NCI-H526 treated with DMSO at 0.1 percent for 48 hours (cell line): ENCODE measurements at regions not wholly inside any gene's neighbourhood (a gene's known extent, or its start where the extent isn't known, plus 50 kb on each side); places are given as distances from the start of the nearest gene placed in this dataset.

Experiments
- DNase-seq: peaks from one replicate; lab custom pipeline; 2025; lab: John Stamatoyannopoulos, UW

DNA sequence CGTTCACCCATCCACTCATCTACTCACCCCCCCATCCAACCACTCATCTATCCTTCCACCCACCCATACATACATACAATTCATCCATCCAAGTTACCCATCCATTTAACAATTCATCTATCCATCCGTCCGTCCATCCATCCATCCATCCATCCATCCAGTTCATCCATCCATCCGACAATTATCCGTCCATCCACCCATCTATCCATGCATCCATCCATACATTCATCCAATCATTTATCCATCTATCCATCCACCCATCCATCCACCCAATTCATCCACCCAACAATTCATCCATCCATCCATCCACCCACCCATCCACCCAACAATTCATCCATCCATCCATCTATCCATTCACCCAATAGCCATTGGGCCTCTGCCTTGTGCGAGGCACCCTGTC, 173.2 kb upstream of the MVB12B start:
- no peak for DNase-seq

DNA sequence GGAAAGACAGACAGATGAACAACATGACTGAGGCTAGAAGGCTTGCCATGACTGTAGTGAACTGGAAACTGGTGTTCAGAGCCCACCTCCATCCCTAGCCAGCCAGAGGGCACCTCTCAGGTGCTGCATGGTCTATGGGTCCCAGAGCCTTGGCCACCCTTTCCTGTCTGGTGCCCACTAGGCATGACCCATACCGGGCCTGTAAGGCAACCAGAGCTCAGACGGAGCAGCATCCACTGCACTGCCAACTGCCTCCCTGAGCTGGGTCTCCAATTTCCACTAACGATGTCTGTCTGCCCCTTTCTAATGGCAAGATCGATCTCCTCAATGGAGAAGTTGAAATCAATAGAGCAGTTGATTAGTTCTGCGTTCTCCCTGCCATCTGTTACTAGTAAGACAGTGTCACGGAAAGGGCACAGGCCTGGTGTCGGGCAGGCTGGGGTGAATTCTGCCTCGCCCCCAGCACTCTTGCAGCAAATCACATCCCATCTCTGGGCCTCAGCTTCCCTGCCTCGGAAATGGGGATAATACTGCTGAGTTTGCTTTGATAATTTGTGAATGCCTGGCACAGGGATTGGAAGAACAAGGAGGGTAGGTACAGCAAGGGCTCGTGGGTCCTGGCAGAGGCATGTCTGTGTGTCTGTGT, 172.3 kb upstream of the MVB12B start:
- DNase-seq = no peak

DNA sequence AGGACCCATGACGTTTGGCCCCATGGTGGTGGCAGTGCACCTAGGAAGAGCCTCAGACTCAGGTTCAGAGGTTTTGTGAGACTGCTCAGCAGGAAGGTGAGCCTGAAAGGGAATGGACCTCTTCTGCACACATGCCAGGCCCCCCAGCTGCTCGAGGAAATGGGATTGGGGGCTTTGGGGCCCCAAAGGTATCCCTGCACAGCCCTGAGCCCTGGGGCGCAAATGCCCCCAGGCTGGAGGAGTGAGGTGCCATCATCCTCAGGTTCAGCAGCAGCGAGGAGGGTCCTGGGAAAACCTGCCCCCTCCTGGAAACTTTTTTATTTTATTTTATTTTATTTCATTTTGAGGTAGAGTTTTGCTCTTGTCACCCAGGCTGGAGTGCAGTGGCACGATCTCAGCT, 171.8 kb upstream of the MVB12B start:
- DNase-seq = no peak

DNA sequence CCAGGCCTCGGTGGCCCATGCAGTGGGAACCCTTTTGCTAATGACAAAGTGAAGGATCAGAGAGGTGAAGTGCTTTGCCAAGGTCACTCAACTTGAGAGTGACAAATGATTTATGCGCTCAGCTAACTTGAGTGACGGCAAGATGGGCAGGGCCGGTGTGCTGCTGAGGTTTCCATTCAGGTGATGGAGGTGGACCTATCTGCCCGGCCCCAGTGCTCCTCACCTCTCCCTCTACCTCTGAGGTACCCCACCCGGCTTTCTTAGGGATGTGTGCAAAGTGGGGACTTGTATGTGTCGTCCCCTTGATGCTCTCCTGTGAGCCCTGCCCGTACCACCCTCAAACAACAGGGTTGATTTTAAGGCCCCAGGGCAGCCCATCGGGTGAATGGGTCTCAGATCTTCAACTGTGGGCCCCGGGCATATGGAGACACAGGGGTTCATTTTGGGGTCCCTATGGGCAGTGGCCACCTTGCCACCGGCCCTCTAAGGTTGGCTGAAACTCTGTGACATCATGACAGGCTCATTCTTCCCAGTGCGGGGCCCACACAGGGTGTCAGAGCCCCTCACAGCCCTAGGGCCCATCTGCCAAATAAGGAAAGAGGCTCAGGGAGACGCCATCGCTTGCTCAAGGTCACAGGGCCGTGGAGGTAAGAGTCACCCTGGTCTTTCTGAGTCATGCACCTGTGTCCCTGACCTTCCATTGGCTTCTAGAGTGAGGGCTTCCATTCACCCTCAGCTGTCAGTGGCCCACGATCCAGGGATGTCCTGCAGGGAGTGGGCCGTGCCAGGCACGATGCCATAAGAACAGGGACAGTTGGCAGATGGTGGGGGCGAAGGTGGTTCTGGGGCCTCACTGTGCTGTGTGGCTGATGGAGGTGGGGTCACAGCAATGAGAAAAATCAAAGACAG, 170.6 kb upstream of the MVB12B start:
- DNase-seq = no peak

DNA sequence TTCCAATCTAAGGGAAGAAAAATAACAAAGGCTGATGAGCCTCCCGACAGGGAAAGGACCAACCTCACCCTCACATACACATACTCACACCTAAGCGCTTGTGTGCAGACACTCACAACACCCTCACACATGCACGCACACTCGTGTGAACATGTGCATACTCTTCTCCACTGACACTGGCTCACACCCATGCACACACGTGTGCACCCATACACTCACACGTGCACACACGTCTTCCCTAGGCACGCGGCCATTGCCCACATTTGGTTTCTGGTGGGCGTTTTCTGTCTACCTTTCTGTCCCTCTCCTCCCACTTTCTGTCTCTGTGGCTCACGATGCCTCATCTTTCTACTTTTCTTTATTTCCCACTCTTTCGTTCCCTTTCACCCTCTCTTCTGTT, 169.7 kb upstream of the MVB12B start:
- DNase-seq = no peak

DNA sequence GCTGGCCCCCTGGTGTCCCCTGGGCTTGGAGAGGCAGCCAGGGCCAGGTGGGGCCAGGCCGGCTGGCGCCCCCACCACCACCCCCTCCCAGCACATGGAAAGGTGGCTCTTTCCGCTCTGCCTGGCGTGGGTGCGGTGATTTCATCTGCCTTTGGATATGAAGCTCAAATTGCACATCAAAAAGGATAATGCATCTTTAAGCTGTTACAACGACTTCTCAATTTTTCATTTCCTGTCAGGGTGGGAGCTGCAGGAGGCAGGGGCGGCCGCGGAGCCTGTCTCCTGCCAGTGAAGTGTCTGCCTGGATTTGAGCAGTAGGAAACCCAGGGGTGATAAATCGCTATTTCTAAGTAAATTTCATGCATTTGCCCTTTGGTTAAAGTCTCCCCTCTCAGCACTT, 169.2 kb upstream of the MVB12B start:
- no peak for DNase-seq

DNA sequence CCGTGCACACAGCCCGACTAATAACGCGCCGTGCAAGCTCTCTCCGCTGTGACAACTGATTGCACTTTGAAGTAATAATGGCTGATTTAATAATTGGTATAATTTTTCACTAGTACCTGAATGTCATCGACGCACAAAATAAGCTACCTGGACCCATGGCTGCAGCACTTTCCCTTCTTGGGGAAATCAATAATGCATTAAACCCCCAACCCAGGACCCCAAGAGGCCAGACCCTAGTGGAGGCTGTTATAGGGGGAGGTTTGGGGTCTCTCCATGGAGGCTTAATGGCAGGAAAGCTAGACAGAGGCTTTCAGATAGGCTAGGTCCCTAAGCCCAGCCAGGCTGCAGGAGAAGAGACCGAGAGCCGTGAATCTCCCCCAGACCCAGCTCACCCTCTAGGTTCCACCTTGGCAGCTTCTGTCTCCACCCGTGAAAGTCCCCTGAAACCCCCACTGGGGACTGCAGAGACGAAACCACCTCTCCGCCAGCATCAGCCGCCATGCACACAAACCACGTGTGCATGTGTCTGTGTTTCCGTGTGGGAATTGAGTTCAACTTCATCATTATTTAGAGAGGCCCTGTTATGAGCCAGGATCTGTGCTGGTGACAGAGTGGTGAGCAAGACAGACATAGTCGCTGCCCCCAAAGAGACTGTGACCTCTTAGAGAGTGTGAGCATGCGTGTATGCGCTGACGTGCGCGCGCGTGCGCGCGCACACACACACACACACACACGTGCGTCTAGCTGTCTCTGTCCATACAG, 168.6 kb upstream of the MVB12B start:
- no peak for DNase-seq

DNA sequence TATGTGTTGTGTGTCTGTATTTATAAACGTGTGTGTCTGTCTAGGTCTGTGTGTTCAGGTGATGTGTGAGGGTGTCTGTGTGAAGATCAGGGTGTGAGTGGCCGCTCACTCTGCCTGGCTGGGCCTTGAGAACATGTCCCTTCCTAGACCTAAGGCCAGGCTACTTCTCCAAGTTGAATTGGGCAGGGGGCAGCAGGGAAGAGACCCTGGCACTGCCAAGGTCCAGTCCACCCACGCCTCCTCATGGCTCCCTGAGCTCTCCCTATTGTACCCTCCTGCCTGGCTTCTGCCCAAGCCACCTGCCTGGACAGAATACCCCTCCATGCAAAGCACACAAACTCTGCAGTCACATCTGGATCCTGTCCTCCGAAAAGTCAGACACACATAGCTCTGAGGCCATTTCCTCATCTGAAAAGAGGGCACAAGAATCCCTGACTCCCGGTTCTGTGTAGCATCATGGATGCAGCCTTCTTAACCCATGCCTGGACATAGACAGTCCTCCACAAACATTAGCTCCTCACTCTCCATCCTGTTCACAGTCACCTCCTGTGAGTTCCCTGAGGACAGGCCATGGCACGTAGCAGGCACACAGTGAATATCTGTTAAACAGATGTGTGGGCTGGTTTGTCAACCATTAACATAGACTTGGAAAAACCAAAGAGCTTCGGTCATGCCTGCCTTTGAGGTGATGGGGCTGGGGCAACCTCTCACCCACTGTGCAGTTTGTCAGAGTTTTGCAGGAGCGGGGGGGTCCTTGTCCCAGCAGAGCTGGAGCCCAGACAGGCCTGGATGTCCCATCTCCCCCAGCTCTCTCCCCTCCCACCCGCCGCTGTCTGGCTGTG, 167.8 kb upstream of the MVB12B start:
- DNase-seq = no peak

DNA sequence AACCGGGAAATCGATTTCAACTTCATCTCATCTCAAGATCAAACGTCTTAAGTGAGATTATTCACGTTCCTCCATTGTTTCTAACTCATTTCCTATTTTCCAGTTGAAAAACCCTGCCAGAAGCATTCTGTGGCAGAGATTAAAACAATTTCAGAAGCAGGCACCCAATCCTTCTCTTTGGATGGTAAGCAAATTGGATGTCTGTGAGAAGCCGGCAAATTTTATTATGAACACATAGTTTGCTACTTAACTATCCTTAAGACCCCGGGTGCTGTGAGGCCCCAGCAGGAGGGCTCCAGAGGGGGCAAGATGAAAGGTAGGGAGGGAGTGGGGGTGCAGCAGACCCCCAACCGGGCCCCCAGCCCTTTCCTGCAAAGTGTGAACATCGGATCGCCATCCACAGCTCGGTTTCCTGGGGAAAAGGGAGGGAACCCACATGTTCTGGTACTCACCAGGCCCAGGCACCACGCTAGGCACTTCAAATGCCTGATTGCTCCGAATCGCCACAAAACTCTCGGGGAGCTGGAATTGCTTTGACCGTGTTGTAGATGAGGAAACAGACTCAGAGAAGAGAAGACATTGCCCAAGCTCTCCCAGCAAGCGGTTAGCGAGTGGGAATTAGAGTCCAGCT, 167.1 kb upstream of the MVB12B start:
- DNase-seq = no peak

DNA sequence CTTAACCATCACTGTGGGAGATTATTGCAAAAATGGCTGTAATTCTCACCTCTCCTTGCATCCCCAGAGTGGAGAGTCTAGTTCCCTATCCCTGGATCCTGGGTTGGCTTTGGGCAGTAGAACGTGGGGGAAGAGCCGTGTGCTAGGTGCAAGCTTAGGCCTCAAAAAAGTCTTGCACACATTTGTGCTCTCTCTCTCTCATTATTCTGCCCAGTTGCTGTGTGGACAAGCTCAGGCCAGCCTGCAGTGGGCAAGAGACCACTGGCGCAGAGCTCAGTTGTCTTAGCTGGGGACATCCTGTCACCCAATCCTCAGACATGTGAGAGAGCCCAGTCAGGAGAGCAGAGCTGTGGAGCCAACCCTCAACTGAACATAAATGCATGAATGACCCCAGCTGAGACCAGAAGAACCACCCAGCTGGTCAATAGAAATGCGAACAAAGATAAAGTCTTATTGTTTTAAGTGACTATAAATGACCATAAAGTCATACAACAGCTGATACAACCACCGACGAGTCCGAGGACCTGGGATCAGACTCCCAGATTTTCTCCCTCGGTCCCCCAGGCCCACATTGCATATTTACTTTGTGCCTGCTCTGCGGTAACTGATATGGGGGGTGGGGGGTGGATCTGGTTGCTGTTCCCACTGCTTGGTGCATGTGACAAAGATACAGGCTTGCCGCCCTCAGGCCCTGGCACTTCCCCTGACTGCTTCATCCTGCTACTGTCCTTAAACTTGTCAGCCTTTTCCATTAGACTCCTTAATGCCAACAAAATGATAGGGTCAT, 166.4 kb upstream of the MVB12B start:
- DNase-seq = no peak

DNA sequence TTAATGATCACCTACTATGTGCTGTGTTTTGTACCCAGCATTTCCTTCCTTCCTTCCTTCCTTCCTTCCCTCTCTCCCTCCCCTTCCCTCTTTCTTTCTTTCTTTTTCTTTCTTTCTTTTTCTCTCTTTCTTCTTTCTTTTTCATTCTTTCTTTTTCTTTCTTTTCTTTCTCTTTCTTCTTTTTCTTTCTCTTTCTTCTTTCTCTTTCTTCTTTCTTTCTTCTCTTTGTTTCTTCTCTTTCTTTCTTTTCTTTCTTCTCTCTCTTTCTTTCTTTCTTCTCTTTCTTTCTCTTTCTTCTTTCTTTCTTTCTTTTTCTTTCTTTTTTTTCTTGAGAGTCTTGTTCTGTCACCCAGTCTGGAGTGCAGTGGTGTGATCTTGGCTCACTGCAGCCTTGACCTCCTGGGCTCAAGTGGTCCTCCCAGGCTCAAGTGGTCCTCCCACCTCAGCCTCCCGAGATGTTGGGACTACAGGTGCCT, 165.7 kb upstream of the MVB12B start:
- DNase-seq = no peak

DNA sequence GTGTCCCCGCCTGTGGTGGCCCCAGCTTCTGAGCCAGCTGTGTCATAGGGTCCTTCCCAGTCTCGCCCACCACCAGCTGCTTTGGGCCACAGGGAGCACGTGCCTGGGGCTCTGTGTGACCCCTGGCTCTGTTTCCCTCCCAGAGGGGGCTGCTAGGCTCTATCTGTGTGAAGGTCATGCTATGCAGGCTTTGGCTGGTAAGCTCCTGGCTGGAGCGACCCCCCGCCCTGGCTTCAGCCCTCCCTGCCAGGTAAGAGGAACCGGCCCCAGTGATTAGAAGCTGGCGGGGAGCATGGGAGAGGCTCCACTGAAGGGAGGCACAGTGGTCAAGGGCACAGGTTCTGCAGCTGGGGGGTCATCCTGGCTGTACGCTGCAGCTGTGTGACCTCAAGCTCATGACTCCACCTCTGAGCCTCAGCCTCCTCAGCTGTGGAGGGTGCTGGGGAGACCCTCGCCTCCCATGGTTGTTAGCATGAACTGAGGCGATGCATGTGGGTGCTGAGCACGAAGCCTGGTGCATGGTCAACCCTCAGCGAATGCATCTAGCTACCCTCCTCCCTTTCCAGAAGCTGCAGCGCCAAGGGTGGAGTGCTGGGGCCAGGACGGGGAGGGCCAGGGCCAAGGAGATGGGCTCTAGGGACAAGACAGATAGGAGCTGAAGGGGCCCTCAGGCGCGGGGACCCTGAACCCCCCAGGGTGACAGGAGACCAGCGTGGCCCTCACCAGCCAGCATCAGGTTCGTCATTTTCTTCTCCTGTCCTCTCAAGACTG, 163.8 kb upstream of the MVB12B start:
- no peak for DNase-seq

DNA sequence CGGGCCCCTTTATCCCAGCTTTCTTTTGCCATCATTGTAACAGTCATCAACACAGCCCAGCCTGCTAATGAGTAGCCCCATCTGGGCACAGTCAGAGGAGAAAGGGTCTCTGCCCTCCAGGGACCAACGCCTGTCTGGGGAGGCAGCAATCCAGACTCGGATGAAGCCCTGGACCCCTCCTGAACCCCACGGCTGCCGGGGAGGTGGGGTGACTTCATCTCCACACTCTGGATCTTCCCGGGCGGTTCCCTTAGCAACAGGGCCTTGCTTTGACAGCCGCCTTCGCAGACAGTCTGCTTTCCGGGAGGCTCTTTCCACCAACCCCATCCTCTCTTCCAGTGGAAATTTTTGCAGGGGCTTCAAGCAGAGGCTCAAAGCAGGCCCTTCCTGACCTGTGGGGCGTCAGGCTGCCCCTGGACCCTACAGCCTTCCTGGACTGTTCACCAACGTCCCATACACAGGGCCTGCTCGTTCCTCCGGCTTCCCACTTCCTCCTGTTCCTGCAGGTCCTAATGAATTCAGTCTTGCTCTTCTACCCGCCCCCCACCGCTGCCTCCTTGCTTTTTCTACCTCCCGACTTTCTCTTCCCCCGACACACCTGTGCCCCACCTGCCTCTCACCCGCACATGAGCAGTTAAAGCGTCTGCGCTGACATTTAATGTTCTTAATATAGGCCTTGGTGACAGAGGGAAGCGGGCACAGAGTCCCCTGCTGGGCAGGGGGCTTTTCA, 161.7 kb upstream of the MVB12B start:
- DNase-seq = no peak

DNA sequence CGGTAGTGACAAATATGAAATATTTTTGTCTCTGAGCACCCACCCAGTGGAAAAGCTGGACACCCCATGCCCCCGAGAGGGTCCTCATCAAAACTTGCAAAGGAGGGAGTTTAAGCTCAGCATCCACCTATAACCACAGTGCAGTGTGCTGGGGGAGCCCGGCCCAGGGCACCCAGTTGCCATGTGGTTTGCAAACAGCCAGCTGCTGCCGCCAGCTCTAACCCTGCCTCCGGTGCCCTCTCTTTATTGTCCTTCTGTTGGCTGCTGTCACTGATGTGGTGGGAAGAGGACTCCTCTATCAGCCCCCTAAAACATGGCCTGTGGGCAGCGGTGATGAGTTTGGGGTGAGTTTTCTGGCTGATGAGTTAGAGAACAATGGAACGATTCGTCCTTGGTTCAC, 160.9 kb upstream of the MVB12B start:
- DNase-seq = no peak

DNA sequence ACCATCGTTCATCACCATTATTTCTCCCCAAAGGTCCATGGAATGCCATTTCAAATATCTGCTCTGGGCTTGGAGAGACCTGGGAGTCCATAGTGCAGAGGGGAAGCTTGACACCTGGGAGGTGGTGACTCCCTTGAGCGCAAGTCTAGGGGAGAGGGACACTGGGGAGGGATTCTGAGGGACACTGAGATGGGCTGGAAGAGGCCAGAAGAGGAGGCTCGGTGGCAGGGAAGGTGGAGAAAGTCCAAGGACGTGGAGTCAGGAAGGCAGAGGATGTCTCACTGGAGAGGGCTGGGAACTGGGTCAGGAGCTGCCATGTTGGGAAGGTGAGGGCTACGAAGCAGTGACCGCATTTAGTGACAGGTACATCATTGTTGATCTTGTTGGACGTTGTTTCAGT, 160.3 kb upstream of the MVB12B start:
- DNase-seq = no peak

DNA sequence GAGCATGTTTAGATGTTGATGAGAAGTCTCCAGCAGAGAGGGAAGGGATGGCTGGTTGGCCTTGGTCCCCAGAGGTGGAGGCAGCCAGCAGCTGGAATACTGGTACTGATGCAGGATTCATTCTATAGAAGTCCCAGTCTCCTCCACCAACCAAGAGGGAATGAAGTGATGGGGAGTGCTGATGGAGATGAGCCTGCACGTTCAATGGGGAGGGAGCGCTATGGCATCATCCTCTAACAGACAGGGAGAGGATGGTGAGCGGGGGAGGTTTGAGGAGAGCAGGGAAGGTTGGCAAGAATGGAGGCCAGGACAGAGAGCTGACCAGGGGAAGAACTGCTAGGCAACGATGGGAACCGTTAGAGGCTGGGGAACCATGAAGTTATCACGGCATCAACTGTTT, 159.8 kb upstream of the MVB12B start:
- no peak for DNase-seq

DNA sequence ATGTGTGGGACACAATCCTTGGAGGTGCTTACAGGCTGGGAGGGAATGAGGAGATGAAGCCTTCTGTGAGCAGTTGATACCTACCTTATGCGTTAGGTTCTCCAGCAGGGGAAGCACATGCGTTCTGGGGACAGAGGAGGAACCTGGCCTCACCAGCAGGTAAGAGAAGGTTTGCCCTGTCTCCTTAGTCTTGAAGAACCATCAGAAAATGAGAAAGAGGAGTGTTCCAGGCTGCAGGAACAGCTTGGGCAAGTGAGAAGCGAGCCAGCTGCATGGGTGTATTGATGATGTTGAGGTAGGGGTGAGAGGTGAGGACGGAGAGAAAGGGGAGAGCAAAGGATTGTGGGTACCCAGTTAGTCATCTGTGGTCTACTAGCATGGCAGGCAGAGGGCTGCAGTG, 156.9 kb upstream of the MVB12B start:
- DNase-seq = no peak

DNA sequence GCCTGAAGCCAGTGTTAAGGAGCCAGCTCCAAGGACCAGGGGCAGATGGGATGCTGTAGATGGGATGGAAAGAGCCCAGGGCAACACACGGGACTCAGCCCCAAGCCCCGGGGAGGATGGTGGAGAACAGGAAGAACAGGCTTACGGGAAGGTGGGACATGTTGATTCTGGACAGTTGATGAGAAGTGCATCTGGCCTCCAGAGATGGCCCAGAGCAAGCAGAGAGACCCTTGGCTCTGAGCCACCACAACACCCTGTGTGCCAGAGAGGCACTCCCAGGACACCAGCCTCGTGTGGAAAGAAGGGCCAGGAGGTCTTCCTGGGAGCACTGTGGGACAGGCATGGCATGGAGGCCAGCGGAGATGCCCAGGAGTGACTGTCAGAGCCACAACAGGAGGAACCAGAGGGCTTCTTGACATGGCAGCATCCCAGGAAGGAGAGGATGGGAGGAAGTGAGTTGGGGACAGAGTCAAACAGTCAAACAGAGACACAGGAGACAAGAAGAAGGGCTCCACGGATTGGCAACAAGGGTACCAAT, 156.3 kb upstream of the MVB12B start:
- DNase-seq = no peak

DNA sequence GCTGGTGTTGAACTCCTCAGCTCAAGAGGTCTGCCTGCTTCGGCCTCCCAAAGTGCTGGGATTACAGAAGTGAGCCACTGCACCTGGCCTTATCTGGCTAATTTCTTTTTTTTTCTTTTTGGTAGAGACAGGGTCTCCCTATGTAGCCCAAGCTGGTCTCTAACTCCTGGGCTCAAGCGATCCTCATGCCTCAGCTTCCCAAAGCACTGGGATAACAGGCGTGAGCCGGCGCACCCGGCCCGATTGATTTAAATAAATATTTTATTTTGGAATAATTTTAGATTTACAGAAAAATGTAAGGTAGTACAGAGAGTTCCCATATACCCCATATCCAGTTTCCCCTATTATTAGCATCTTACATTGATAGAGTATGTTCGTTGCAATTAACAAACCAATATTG, 155.0 kb upstream of the MVB12B start:
- DNase-seq = no peak
